ENCODE measurements at regions not wholly inside any gene's neighbourhood (a gene's known extent, or its start where the extent isn't known, plus 50 kb on each side); places are given as distances from the start of the nearest gene placed in this dataset.
"Not testable (repeated sequence)": the region's sequence is repeated elsewhere in the genome, so short reads cannot be mapped to it uniquely, and the experiment has no call there.

DNA sequence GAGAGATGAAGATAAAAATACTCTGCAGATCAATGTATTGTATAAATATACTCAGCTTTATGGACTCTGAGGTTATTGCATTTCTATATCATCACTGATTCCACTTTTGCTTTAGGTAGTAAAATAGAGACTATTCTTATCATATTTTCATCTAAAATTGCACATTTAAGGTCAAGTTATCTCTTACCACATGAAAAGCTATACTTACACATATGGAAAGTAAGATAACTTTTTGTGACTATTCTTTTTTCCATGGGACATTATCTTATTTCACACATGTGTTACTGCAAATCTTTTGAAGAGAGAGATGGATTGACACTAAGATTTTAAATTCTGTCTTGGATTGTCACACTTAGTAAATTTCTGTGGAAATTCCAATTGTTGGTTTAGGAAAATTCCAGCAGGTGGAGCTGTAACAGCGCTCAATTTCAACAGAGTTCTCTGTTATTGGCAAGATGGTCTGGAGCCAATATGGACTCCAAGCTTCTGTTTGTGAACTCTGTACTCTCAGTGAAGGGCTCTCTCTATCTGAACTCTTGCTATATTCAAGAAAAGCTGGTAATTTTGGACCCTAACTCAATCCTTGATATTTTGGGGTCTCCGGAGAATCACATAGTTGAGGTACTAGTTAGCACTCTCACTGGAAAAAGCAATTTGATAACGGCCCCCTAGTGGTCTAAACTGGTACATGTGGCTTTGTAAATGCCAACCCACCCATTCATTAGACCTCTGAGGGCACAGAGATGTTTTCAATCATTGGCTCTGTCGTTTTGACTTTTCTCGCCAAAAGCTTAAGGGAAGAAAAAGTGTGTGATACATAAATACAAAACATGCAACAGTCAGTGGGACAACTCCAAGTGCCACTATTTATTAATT is 429.7 kb downstream of the ETS1 start:
- DNase-seq = peak; percentile 52 to 64

DNA sequence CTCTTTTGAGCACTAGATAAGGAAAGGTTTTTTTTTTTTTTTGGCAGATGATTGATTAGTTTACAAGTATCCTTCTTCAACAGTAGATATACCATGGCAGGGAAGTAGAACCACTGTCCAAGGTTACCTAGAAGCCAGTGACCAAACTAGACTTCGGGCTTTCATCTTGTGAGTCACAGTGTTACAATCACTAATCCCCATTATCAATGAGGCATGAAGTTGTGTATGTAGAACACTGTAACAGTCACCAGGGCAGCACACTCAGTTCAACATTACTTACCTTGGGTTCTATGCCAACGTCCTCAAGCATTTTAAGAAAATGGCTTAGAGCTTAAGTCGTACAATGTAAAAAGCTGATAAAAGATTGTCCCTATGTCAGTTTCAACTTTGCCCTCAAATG is 430.9 kb downstream of the ETS1 start:
- DNase-seq = no peak

DNA sequence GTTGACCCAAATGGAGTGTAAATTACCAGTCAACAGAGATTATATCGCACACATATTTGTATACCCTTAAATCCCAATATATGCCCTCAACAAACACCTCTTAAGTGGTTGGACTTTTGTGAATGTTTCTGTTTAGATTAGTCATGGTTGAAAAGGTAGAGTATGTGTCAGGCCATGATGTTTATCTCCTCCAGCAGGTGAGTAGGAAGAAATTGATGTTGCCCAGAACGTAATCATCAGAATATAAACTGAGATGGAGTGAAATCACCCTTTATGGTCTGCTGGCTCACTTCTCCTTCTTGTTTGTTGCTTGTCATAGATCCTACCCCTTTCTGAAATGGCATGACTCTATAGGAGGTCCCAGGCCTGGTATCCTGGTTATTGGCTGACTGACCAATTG is 431.8 kb downstream of the ETS1 start:
- no peak for DNase-seq

DNA sequence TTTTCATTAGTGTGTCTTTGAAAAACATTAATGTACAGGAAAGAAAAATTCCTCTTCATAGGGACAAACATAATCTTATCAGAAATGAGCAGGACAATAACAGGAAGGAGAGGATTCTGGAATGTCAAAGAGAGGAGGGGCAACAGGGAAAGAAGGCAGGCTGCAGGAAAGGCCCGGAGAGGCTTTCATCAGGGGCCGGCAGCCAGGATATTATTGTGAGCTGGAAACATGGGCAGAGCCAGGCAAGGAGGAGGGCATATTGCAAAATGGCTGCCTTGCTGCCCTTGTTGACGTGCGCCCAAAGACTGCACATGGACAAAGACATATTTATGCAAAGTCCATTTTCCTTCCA is 433.7 kb downstream of the ETS1 start:
- no peak for DNase-seq

DNA sequence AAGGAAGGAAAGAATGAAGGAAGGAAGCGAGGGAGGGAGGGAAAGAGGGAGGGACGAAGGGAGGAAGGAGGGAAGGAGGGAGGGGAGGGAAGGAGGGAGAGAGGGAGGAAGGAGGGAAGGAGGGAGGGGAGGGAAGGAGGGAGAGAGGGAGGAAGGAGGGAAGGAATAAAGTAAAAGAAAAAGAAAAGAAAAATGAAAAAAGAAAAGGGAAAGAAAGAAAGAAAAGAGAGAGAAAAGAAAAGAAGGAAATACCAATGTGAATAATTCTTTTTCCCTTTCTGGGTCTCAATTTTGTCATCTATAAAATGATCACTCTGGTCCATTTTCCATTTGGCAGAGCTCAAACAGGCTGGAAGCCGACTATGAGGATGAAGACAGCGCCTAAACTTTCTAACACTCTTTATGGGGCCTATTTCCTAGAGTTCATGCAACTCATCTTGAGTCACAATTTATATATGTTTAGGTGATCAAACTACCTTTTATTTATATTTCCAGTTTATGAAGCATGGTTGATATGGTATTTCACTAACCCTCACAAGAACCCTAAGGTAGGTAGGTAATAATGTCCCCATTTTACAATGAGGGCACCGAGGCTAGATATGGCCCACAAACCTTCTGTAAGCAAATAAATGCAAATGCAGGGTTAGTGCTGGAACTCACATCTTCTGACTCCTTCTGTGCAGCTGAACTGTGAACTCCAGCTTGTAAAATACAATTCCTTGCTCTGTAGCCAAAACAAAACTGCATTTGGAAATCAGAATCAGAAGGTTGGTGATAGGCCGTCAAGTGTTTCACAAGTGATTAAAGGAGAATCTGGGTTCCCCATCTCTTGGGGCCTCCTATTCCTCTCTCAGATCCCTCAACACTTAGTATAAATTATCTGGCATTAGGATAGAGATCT is 434.3 kb downstream of the ETS1 start:
- DNase-seq = no peak

DNA sequence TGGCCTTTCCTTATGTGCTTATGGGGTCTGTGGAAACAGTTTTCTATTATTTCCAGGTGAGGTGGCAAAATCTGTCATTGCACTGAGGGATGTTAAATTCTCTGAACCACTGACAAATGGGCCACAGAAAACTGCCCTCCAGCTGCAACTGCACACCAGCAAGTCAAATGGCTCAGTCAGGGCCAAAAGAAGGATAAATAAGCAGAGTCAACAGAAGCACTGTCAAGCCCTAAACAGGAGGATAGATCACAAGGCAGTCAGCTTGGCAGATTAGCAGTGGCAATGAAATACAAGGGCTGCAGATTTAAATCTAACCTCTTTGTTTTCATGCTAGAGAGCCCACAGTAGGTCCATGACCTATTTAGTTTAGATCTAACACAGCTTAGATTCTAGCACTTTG is 435.6 kb downstream of the ETS1 start:
- DNase-seq = no peak

DNA sequence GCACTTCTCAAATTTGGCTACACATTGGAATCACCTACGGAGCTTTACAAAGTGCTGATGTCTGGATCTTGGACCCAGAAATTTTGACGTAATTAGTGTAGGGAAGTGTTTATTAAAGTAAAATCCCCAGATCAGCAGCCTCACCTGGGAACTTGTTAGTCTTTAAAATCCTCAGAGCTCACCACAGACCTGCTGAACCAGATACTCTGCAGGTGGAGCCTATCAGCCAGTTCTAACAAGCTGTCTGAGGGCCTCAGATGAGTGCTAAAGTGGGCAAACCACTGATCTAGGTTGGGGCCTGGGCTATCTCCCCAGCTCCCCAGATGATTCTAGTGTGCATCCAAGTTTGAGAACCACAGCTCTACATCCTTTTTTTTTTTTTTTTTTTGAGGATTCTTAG is 436.0 kb downstream of the ETS1 start:
- DNase-seq = no peak

DNA sequence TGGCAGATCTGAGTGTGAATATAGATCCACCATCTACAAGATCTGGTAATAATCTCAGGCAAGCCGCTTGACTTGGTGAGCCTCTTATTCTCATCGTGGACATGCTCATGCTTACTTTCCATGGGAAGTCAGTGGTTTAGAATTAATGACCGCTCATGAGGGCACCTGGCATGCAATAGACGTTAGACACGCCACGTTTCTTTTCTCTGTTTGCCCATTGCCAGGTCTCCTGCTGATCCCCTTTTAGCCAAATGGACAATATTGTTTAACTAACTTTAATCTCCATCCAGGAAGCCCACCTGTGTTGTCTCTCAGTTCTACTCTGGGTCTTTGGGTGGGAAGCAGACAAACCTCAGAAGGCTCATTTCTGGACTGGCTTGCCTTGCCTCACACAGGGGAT is 439.1 kb downstream of the ETS1 start:
- DNase-seq = no peak

DNA sequence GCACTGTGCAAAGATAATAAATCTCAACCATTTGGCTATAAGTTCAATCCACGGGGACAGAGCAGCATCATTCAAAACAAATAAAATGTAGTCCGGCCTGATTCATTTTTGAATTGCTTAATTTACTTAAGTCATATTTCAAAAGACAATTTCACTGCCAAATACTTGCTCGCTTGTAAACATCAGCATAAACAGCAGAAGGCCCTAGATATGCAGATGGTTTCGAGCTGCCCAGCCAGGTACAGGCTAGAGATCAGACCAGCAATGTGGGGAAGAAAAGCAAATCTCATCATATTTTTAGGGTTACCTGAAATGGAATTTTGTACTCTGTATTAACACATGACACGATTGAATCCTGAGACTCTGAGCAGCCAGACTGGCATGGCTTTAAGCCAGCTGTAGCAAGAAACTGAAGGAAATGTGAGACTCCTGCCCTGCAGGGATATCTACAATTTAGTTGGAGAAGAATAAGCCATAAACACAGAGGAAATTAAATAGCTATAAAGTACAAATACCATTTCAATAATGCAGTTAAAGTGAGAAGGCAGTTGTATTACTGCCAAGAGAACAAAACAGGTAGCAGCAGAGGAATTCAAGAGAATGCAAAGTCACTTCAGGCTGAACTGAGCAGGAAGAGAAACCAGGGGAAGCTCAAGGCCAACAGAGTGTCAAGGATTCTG is 440.3 kb downstream of the ETS1 start:
- no peak for DNase-seq

DNA sequence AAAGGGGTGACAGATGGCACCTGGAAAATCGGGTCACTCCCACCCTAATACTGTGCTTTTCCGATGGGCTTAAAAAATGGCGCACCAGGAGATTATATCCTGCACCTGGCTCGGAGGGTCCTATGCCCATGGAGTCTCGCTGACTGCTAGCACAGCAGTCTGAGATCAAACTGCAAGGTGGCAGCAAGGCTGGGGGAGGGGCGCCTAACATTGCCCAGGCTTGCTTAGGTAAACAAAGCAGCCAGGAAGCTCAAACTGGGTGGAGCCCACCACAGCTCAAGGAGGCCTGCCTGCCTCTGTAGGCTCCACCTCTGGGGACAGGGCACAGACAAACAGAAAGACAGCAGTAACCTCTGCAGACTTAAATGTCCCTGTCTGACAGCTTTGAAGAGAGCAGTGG is 447.1 kb downstream of the ETS1 start:
- not testable (repeated sequence) for DNase-seq

DNA sequence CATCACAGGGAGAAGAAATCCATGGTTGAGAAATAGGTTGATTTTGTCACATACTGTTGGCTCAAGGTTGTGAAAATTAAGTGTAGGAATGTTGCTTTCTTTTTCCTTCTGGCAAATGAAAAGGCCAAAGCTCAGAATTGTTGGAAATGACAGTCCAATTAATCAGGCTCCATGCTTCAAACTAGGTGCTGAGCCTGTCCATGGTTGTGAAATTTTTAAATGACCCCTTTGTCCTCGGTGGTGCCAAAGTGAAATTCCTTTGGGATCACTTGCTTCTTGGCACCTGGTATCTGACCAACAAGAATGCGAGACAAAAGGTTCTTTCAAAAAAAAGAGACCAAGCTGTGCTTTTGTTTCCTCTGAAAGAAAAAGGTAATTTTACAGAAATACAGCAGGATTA is 451.9 kb downstream of the ETS1 start:
- no peak for DNase-seq

DNA sequence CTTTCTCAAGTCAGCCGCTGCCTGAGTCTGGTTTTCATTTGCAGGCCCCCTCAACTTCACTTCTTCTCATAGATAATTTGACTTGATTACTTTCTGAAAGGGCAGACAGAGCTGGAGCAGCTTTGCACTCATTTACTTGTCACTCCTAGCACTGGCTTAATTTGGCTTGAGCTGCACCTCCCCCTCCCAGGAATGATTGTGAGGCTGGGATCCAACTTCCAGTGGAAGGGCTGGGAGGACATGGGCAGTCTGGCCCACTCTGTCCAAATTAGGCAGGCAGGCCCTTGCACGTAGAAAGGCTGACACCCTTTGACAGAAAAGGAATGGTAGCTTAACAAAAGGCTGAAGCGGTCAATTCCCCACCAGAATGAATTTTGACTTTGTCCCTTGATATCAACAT is 453.9 kb downstream of the ETS1 start:
- peak; percentile 29 to 31 for DNase-seq

DNA sequence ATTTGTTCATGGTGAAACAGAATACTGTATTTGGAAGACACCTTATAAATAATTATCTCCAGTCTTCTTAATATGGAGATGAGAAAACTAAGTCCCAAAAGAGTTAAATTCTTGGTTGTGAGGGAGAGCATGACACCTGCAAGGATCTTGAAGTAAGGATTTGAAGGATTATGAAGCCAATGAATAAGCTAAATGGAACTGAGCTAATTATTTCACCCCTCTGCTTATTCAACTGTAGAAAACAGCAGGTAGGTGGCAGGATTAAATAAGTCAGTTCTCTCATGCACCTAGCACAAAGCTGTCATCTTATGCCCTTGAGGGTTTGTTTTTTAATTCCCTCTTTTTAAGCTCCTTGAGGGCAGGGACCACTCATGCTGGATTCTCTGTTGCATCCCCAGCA is 457.3 kb downstream of the ETS1 start:
- DNase-seq = no peak

DNA sequence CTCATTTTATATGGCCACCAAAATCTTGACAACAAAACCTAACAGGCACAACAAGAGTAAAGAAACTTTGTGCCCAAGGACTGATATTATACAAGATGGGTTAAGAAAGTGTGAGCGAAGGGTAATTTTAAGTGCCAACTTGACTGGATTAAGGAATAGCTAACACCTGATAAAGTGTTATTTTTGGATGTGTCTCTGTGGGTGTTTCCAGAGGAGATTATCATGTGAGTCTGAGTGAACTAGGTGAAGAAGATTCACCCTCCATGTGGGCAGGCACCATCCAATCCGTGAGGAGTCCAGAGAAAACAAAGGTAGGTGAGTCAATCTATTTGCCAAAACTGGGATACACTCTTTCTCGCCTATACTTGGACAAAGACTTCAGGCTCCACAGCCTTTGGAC is 461.6 kb downstream of the ETS1 start:
- no peak for DNase-seq

DNA sequence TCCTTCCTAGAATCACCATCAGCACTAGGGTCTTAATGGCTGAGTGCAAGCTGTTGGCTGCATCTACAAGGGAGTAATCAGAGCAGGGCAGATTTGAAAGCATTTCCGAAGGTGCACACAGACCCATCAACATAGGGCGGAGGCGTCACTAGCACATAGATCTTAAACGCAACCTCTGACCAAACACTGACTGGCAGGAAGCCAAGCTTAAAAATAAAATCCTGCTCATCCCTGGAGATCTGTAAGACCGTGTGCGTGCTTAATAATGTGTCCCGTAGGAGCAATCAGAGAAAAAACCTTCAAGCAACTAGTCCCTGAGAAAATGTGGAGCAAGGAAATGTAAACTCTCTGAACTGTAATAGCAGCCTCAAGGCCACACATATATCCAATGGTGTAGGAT is 470.5 kb downstream of the ETS1 start:
- no peak for DNase-seq

DNA sequence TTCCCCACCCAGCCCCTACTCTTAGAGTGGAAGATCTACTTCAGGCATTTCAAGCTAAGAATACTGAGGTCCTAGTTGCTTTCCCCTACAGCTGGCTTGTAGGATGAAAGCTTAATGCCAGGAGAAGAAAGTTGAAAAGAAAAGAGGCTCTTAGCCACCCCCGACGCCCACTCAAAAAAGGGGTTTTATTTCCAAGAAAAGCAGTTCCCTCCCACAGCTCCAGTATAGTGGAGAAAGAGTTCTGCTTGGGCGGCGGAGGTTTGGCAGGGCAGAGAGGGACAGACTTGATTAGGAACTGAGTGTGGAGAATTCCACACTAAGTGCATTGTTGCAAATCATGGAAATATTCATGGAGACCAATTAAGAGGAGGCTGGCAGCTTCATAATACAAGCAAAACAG is 470.9 kb downstream of the ETS1 start:
- DNase-seq = no peak

DNA sequence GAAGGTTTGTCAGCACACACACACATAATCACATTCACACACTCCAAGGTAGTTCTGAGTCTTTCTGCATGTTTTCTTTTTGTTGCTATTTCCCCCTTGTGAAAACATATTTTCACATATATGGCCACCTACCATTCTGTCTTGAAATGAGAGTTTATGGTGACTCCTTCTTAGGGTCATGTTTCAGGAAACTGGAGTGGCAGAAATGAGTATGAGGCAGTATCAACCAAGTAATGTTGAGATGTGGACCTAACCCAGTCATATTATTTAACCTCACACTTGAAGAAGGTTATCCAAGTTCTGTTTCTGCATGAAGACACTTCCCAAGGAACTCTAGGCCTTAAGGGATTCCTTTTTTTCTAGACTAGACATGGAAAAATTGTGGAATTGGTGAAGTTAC is 481.4 kb downstream of the ETS1 start:
- DNase-seq = no peak

DNA sequence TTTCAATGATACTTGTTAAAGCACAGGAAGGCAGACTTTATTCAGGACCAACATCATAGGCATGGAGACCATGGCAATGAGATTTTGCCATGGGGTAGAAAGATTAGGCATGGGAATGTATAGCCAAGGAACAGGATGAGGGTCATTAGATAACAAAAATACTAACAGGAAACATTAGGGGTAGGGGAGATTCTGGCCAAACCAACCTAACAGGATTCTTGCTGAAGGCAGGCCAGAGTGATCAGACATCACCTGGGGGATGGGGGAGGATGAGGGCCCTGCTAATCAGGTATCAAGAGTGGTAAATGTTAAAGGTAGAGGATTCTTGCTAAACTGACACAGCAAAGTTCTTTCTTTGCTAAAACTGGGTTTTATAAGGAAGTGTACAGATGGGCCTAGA is 481.8 kb downstream of the ETS1 start:
- DNase-seq = no peak

DNA sequence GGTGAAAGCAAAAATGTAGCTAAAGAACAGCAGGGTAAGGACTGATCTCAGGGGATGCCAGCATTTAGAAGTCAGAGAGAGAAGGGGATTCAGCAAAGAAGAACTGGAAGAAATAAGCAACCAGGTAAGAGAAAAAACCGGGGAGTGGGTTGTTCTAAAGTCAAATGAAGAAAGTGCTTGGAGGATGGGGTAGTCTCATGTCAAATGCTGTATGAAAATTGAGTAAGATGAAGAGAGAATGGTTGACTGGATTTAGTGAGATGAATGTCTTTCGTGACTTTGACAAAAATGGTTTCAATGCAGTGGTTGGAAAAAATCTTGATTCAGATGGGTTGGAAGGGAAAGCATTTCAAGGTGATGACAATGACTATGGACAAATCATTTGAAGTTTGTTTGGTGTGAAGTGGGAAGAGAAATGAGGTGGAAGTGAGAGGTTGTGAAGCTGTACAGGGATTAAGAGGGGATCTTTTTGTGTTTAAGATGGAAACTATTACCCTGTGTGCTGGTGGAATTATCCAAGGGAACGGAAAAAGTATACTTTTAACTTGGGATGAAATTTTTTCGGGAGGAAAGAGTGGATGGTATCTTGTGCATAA is 484.0 kb downstream of the ETS1 start:
- DNase-seq = no peak

DNA sequence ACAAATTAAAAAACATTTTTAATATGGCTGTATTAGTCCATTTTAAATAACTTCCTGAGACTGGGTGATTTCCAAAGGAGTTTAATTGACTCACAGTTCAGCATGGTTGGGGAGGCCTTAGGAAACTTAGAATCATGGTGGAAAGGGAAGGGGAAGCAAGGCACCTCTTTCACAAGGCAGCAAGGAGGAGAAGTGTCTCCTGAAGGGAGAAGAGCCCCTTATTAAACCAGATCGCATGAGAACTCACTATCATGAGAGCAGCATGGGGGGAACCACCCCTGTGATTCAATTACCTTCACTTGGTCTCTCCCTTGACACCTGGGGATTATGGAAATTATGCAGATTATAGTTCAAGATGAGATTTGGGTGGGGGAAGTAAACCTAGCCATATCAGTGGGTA is 488.6 kb downstream of the ETS1 start:
- no peak for DNase-seq

DNA sequence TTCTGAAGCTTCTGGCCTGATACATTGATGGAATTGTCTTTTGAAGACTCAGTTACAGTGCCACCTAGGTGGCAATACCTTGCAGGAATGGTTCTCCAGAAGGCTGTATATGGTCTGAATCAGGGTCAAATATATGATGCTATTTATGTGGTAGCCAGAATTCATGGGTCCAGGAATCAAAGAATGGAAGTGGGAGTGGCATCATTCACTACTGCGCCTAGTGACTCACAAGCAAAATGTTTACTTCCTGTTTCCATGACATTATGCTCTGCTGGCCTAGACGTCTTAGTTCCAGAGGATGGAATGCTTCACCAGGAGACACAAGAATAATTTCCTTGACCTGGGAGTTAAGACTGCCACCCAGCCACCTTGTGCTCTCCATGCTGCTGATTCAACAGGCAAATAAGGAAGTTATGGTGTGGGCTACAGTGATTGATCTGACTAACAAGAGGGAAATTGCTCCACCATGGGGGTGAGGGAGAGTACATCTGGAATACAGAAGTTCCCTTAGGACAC is 491.8 kb downstream of the ETS1 start:
- no peak for DNase-seq

DNA sequence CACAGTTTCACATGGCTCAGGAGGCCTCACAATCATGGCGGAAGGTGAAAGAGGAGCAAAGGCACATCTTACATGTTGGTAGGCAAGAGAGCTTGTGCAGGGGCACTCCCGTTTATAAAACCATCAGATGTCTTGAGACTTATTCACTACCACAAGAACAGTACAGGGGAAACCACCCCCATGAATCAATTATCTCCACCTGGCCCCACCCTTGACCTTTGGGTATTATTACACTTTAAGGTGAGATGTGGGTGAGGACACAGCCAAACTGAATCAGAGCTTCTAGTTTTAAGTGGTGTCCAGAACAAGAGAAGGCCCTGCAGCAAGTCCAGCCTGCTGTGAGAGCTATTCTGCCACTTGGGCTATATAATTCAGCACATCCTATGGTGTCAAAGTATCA is 493.7 kb downstream of the ETS1 start:
- no peak for DNase-seq
